ENCODE measurements at regions not wholly inside any gene's neighbourhood (a gene's known extent, or its start where the extent isn't known, plus 50 kb on each side); places are given as distances from the start of the nearest gene placed in this dataset.

DNA sequence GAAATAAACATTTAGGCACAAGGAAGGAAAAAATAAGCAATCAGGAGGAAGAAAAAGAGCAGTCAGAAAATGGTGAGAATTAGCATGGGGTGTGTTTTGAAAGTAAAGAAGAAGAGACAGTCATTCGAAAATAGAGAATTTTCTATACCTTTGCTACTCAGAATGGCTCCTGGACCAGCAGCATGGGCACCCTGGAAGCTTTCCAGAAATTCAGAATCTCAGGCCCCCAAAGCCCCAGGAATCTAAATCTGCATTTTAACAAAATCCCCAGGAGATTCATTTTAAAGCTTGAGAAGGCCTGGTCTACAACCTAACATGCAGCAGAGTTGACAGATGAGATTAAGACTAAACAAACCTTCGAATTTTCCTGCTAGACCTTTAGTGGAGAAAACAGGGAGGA is 131.2 kb upstream of the HDAC9 start:
- no peak for DNase-seq

DNA sequence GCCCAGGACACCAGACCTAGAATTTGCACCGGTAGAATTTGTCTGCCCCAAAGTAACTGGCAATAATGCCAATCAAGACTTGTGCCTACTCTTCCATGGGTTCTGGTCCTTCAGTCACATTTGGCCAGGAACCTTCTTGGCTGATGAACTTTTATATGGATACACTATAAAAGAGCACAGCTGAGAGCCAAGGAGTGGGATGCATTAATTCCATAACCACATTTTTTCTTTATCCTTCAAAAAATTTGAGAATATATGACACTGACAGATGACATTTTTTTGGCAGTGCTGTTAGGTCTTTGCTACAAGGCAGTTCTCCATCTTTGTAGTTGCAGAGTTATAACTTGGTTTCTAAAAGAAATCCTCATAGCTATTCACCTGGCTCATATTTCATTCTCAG is 129.2 kb upstream of the HDAC9 start:
- DNase-seq = no peak

DNA sequence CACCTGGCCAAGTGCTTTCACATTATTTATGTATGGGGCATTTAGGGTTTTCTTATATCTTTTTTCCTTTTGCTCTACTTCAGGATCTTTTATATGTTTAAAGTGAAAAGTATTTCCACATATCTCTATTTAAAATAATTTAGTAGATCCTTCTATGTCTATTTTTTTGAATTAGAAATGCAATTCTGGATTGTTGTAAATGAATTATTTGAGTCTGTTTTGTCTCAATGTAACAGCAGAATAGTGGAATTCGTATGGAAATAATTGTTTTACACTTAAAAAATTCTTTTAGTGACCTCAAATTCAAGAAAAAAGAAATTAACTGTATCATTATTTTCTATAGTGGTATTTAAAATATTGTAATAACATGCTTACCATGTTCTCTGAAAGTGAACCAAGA is 126.5 kb upstream of the HDAC9 start:
- no peak for DNase-seq

DNA sequence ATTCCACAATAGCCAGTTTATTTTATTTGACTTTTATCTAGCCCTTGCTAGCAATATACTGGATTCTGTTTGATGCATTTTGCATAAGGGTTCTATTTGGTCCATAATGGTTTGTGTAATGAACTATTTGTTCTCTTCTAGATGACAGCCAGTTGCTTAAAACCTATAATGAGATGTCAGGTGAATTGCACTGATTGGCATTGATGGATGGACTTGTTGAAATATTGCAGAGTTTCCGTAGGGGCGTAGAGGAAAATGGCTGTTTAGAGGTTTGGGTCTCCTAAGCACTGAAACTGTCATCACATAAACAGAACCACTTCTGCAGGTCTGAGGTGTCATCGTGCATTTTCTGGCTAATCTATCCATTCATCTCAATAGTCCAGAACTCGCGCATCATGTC is 124.9 kb upstream of the HDAC9 start:
- no peak for DNase-seq

- DNase-seq = no peak
Observed at GRCh38 chr7:18378989-18379605, 116.5 kb upstream of the HDAC9 start.

DNA sequence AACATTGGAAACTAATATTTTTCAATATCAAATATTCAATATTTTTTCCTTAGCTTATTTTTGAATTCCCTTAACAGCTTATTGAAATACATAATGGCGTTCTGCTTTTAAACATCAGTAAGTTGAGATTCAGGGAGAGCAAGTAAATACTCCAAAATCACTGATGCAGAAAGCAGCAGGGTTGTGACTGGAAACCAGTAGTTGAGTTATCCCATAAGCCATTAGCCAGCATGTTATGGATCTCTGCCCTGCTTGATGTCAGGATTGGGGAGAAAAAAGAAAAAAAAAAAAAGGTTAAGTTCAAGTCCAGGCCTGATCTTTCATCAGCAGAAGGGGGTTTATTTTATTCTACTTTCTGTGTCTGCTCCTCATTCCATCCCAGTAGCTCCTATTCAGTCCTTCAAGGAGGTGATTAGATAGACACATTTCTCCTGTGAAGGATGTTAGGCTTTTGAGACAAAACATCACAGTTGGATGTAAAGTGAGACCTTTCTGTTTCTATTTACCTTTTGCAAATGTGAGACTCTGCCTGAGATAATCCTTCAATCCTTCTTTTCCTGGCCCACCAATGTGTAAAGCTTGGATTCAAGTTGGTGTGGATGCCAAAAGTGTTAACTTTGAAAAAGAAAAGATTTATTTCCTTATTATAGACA is 110.9 kb upstream of the HDAC9 start:
- DNase-seq = no peak

DNA sequence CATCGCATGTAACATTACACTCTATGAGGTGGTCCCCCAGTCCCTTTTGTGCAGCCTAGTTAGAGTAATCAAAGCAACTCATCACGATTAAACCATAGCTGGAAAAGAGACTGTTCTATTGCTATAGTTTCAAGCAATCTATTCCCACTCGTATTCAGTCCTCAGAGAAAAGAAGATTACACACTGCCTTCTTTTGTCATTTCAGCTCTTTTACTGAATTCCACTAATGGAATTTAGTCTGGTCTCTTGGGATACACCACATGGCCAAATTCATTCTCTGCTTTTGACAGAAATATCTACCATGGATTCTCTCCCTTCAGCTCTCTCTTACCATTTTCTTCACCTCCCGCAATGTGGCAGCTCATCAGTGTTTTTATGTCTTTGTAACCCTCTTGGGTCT is 108.9 kb upstream of the HDAC9 start:
- no peak for DNase-seq

GRCh38 chr7:18387191-18387735 is 108.3 kb upstream of the HDAC9 start:
- peak in 3 of 4 experiments; percentile 30 to 68 (median 61) for DNase-seq

DNA sequence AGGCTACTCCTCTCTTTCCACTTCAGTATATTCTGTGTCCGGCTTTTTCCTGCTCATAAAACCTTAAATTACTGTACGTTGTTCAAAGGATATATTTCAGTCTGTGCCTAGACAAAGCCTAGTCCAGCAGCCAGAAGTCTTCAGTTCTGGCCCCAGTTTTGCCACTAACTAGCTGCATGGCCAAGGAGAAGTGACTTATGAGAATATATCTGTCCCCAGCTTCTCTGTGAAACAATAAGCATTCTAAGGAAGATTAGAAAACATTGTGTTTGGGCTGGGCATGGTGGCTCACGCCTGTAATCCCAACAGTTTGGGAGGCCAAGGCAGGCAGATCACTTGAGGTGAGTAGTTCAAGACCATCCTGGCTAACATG is 105.0 kb upstream of the HDAC9 start:
- DNase-seq = no peak

DNA sequence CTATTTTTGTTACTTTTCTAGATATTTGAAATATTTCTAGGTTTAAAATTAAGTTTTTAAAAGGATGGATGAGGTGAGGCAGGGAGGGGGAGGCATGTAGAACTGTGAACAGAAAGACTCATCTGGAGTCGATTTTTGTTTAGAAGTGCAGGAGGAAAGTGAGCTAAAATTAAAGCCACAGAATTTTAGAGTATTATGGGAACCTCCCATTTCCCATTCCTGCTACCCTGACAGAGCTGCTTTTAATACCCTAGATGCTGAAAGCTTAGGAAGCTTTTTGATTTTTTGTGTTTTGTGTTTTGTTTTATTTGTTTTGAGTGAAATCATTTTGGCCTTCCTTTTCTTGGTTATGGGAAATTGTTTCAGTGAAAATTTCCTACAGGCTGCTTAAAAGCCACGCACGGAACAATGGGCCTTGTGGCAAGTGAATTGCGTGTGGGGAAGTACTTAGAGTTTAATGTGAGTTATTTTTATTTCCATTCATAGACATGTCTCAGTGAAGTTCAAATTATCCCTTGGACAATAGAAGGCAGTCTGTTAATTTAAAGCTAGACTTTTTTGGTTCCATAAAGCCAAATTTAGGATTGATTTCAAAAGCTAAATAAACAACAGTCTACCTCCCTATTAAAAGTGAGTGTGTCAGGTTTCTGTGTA is 102.0 kb upstream of the HDAC9 start:
- DNase-seq = peak in 3 of 4 experiments; percentile 30 to 47 (median 31)

- no peak for DNase-seq
Observed at GRCh38 chr7:18395868-18396267, 99.7 kb upstream of the HDAC9 start.

- no peak for DNase-seq
Observed at GRCh38 chr7:18396953-18397352, 98.6 kb upstream of the HDAC9 start.

GRCh38 chr7:18399436-18400235 is 95.9 kb upstream of the HDAC9 start:
- DNase-seq = no peak

GRCh38 chr7:18400275-18400674 is 95.3 kb upstream of the HDAC9 start:
- DNase-seq = no peak

DNA sequence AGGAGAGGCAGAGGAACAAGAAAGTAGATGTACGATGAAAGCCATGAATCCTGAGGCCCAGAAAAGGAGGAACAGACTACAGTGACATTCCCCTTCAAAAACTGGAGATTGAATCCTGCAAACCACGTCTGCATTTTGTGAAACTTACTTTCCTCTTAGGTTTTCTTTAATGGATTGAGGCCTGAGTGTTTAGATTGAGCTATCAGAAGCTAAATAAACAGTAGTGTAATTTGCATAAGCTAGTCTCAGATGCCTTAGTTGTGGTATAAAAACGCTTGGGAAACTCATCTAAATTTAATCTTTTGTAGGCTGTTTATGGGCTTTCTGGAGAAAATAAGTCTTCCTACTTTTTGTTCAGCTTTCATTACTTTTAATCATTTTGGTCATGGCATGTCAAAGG is 94.8 kb upstream of the HDAC9 start:
- DNase-seq = peak in 1 of 4 experiments; percentile 33

GRCh38 chr7:18401757-18402156 is 93.8 kb upstream of the HDAC9 start:
- DNase-seq = peak; percentile 19 to 72 (median 60)

DNA sequence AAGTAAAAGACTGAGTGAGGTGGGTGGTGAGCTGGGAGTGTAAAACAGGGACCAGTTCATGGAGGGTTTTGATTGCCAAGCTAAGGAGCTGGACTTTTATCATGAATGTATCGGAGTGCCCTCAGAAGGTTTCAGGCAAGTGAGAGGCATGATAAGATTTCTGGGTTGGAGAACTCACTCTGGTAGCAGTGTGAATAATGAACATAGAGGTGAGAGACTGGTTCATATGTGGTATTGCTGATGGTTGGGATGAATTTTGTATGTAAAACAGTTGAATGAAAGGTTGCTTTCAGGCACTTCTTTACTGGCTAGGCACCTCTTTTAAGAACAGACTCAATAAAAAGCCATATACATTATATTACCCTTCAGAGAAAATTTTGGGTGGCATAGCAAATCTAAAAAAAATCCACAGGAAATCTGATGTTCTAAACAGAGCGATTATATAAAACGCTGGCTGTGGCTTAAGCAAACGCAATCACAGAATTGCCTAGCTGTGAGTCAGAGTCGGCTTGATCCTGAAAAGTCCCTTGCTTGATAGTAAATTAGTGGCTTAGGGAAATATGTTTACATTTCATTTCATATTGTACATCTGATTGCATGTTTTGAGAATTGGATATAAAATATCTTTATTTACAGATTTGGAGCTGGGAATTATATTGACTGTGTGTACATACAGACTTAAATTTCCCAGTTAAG is 92.9 kb upstream of the HDAC9 start:
- peak; percentile 53 to 74 (median 70) for DNase-seq

- peak; percentile 22 to 65 (median 54) for DNase-seq
Observed at GRCh38 chr7:18405726-18406125, 89.8 kb upstream of the HDAC9 start.

- no peak for DNase-seq
Observed at GRCh38 chr7:18407385-18407784, 88.2 kb upstream of the HDAC9 start.

DNA sequence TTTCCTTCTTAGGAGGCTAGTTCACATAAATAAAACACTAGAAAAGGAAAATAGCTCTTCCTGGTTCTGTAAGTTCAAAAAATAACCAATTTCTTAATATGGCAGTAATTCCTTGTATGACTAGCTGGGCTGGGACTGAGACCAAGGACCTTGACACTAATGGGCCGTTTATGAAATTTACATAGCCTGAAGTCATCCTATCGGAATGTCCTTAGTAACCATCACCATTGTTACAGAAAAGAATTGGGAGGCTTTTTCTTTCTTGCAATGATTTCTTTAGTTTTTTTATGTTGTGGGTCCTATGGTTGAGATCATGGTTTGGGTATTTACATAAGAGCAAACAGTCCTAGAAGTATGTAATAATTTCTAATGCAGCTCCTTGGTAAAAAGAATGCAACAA is 87.1 kb upstream of the HDAC9 start:
- DNase-seq = no peak

DNA sequence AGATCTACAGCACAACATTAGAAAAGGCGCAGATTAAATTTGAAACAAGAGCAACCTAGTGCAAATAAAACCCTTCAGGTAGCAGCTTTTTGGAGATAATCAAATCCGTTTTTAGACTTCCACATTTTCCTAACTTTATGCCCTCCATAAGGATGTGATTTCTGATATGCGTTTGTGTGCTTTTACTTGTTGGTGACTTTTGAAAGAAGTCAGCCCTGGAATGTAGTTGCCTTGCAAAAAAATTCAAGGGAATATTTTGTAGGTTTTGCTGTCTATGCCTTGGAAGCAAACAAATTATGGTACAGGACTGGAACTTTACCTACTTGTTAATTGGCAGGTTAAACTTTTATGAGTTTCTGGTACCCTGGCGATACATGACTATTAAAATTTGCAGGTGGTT is 86.7 kb upstream of the HDAC9 start:
- DNase-seq = no peak

- no peak for DNase-seq
Observed at GRCh38 chr7:18413447-18413846, 82.1 kb upstream of the HDAC9 start.
